HCT116 (cell line): ENCODE measurements at regions not wholly inside any gene's neighbourhood (a gene's known extent, or its start where the extent isn't known, plus 50 kb on each side); places are given as distances from the start of the nearest gene placed in this dataset.

ENCODE experiments used
- CTCF ChIP-seq, 3 experiments: fragments of 200-600 bp in 1 of 3; sonication (generic) in 1 of 3; IDR thresholded peaks in 2 of 3; conservative IDR thresholded peaks in 1 of 3; 2 replicates each; pipeline ENCODE4 v1.5.1; 2012 to 2017; ENCODE audit warnings: low read depth in 2 of 3, low read length in 2 of 3, antibody characterized with exemption in 1 of 3, borderline replicate concordance in 1 of 3, control low read depth in 1 of 3, mild to moderate bottlenecking in 1 of 3, mixed read lengths in 1 of 3, mixed run types in 1 of 3, moderate library complexity in 1 of 3; ENCODE audit not compliant: insufficient read depth in 1 of 3
- EZH2 ChIP-seq: fragments of 200-600 bp; sonication (generic); IDR thresholded peaks from 2 replicates; pipeline ENCODE4 v1.6.1; 2017; ENCODE audit warnings: antibody characterized with exemption, mixed run types
- POLR2A ChIP-seq: IDR thresholded peaks from 2 replicates; pipeline ENCODE4 v1.7.0; 2011; ENCODE audit warnings: borderline replicate concordance; ENCODE audit not compliant: insufficient read depth, insufficient read length; ENCODE audit errors: extremely low read depth
- POLR2AphosphoS5 ChIP-seq: IDR thresholded peaks from 2 replicates; pipeline ENCODE4 v1.6.1; 2011; ENCODE audit warnings: mild to moderate bottlenecking, low read depth, low read length, moderate library complexity
- RAD21 ChIP-seq: IDR thresholded peaks from 2 replicates; pipeline ENCODE4 v1.6.1; 2012; ENCODE audit warnings: low read depth, mild to moderate bottlenecking
- ZBTB33 ChIP-seq: IDR thresholded peaks from 2 replicates; pipeline ENCODE4 v1.6.1; 2011; ENCODE audit warnings: mild to moderate bottlenecking, low read length, moderate library complexity; ENCODE audit not compliant: insufficient replicate concordance; ENCODE audit errors: extremely low read depth
- ZNF274 ChIP-seq: fragments of 200-500 bp; sonication (Bioruptor generic); IDR thresholded peaks from 2 replicates; pipeline ENCODE4 v1.6.1; 2014; ENCODE audit warnings: mild to moderate bottlenecking, low read depth, low read length, inconsistent platforms

DNA sequence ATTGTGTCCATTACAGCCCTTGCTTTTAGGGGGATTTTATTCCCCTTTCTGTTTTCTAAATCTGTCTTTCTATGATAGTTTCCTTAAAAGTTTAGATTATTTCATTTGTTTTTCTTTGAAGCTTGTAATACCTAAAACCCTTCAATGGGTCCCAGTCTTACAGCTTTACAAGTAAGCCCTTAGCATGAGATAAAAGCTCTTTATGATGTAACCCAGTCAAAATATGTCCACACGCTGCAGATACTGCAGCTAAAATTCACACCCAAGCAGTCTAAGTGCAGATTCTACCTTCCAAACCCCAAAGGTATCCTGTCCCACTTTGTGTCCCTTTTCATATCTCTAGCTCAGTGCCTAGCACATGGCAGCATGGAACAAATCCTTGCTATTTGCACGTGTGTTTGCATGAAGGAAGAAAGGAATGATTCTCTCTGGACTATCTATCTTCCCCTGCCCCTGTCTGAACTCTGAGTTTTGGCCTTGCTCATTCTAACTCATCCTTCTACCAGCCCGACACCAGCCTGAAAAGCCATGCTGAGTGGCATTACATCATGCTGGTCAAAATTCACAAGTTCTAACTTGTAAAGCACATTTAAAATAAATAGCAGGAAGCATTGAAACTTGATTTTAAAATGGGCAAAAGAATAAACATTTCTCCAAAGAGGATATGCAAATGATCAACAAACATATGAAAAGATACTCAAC lies 623.2 kb downstream of the IRS1 start:
- no peak for TF ChIP-seq POLR2A
- TF ChIP-seq CTCF (IDR thresholded peaks at IDR 0.05 in 2 of 3, conservative IDR thresholded peaks at IDR 0.05 in 1 of 3; ENCODE audit: borderline replicate concordance in 1 of 3, insufficient read depth in 1 of 3, low read depth in 2 of 3, low read length in 2 of 3): no peak
- no peak for TF ChIP-seq ZNF274
- TF ChIP-seq POLR2AphosphoS5: no peak
- no peak for TF ChIP-seq EZH2
- no peak for TF ChIP-seq RAD21
- TF ChIP-seq ZBTB33: no peak
